Spleen (tissue), 7 donors: ENCODE measurements at regions not wholly inside any gene's neighbourhood (a gene's known extent, or its start where the extent isn't known, plus 50 kb on each side); places are given as distances from the start of the nearest gene placed in this dataset.

ENCODE experiments used
- CTCF ChIP-seq, 11 experiments: fragments of 200-600 bp in 7 of 11; fragments of 450-650 bp in 4 of 11; sonication (generic) in 4 of 11; IDR thresholded peaks in 8 of 11; conservative IDR thresholded peaks in 3 of 11; 1 replicate in 7 of 11; 2 replicates in 4 of 11; pipeline versions ENCODE4 v1.4.0 to v1.8.0; 2016 to 2021; ENCODE audit warnings: antibody characterized with exemption in 11 of 11, inconsistent platforms in 4 of 11, mild to moderate bottlenecking in 1 of 11
- POLR2A ChIP-seq, 3 donors: fragments of 450-650 bp; IDR thresholded peaks; one replicate each; pipeline ENCODE4 v1.5.1; 2017; ENCODE audit warnings: antibody characterized with exemption in 3 of 3, mild to moderate bottlenecking in 1 of 3
- donor health status: DM: no; HTN: no; CAD: no; lungs with moderate emphysema.
- donor health status: DM: no; HTN: no; CAD: no.
- donor health status: DM: no; HTN: no; CAD: no.

GRCh38 chr5:73355108-73355507, 93.5 kb downstream of the FOXD1 start:
- TF ChIP-seq CTCF (IDR thresholded peaks at IDR 0.05 in 8 of 11, conservative IDR thresholded peaks at IDR 0.05 in 3 of 11), result no peak
- TF ChIP-seq POLR2A (IDR thresholded peaks at IDR 0.05), result no peak
